Ishikawa (cell line): ENCODE measurements at regions not wholly inside any gene's neighbourhood (a gene's known extent, or its start where the extent isn't known, plus 50 kb on each side); places are given as distances from the start of the nearest gene placed in this dataset.

Source experiments
- CEBPB ChIP-seq: IDR thresholded peaks from 2 replicates; pipeline ENCODE4 v1.6.1; 2012
- CREB1 ChIP-seq: IDR thresholded peaks from 2 replicates; pipeline ENCODE4 v1.6.1; 2012; ENCODE audit warnings: low read depth
- EGR1 ChIP-seq: IDR thresholded peaks from 2 replicates; pipeline ENCODE4 v1.6.1; 2012
- EP300 ChIP-seq: IDR thresholded peaks from 2 replicates; pipeline ENCODE4 v1.6.1; 2012; ENCODE audit warnings: borderline replicate concordance
- FOXM1 ChIP-seq: IDR thresholded peaks from 2 replicates; pipeline ENCODE4 v1.6.1; 2012; ENCODE audit warnings: low read depth, borderline replicate concordance
- NFIC ChIP-seq: IDR thresholded peaks from 2 replicates; pipeline ENCODE4 v1.6.1; 2012
- RAD21 ChIP-seq: IDR thresholded peaks from 2 replicates; pipeline ENCODE4 v1.6.1; 2012; ENCODE audit warnings: low read depth
- TAF1 ChIP-seq: IDR thresholded peaks from 2 replicates; pipeline ENCODE4 v1.6.1; 2012; ENCODE audit warnings: low read depth, mild to moderate bottlenecking
- TCF12 ChIP-seq: IDR thresholded peaks from 2 replicates; pipeline ENCODE4 v1.6.1; 2012; ENCODE audit warnings: low read depth
- TEAD4 ChIP-seq: IDR thresholded peaks from 2 replicates; pipeline ENCODE4 v1.6.1; 2012
- YY1 ChIP-seq: IDR thresholded peaks from 2 replicates; pipeline ENCODE4 v1.6.1; 2012; ENCODE audit warnings: low read depth
- ZBTB7A ChIP-seq: IDR thresholded peaks from 2 replicates; pipeline ENCODE4 v1.6.1; 2012; ENCODE audit warnings: low read depth
- TF ChIP-seq, protein P1 (sequence below): IDR thresholded peaks from 2 replicates; pipeline ENCODE4 v1.6.1; 2012; ENCODE audit warnings: low read depth, mild to moderate bottlenecking
- TF ChIP-seq, protein P2 (sequence below): IDR thresholded peaks from 2 replicates; pipeline ENCODE4 v1.6.1; 2012
- TF ChIP-seq, protein P3 (sequence below): IDR thresholded peaks from 2 replicates; pipeline ENCODE4 v1.6.1; 2012

- no peak for TF ChIP-seq RAD21
- TF ChIP-seq CEBPB, result no peak
- TF ChIP-seq FOXM1, result no peak
- no peak for TF ChIP-seq NFIC
- no peak for TF ChIP-seq EP300
- TF ChIP-seq YY1, result no peak
- TF ChIP-seq TCF12, result no peak
- TF ChIP-seq, protein P1, sequence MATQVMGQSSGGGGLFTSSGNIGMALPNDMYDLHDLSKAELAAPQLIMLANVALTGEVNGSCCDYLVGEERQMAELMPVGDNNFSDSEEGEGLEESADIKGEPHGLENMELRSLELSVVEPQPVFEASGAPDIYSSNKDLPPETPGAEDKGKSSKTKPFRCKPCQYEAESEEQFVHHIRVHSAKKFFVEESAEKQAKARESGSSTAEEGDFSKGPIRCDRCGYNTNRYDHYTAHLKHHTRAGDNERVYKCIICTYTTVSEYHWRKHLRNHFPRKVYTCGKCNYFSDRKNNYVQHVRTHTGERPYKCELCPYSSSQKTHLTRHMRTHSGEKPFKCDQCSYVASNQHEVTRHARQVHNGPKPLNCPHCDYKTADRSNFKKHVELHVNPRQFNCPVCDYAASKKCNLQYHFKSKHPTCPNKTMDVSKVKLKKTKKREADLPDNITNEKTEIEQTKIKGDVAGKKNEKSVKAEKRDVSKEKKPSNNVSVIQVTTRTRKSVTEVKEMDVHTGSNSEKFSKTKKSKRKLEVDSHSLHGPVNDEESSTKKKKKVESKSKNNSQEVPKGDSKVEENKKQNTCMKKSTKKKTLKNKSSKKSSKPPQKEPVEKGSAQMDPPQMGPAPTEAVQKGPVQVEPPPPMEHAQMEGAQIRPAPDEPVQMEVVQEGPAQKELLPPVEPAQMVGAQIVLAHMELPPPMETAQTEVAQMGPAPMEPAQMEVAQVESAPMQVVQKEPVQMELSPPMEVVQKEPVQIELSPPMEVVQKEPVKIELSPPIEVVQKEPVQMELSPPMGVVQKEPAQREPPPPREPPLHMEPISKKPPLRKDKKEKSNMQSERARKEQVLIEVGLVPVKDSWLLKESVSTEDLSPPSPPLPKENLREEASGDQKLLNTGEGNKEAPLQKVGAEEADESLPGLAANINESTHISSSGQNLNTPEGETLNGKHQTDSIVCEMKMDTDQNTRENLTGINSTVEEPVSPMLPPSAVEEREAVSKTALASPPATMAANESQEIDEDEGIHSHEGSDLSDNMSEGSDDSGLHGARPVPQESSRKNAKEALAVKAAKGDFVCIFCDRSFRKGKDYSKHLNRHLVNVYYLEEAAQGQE, result no peak
- TF ChIP-seq TEAD4, result no peak
- TF ChIP-seq TAF1, result no peak
- no peak for TF ChIP-seq CREB1
Measured at GRCh38 chr15:87667643-87668042, 588.9 kb downstream of the NTRK3 start.

- TF ChIP-seq TAF1 (no peak), NFIC (no peak), CEBPB (no peak), RAD21 (no peak), TEAD4 (no peak), CREB1 (no peak), FOXM1 (no peak), YY1 (no peak), EP300 (no peak)
- TF ChIP-seq, protein P2, sequence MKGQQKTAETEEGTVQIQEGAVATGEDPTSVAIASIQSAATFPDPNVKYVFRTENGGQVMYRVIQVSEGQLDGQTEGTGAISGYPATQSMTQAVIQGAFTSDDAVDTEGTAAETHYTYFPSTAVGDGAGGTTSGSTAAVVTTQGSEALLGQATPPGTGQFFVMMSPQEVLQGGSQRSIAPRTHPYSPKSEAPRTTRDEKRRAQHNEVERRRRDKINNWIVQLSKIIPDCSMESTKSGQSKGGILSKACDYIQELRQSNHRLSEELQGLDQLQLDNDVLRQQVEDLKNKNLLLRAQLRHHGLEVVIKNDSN, result no peak
- TF ChIP-seq, protein P3, sequence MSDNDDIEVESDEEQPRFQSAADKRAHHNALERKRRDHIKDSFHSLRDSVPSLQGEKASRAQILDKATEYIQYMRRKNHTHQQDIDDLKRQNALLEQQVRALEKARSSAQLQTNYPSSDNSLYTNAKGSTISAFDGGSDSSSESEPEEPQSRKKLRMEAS, result no peak
- TF ChIP-seq, protein P1, result no peak
Measured at GRCh38 chr15:87662575-87662974, 594.0 kb downstream of the NTRK3 start.

- TF ChIP-seq ZBTB7A (no peak), TAF1 (no peak), RAD21 (no peak), NFIC (no peak)
- TF ChIP-seq, protein P2, result no peak
Measured at GRCh38 chr15:87661454-87662355, 594.8 kb downstream of the NTRK3 start.

- TF ChIP-seq EGR1 (no peak), FOXM1 (no peak), NFIC (no peak), CREB1 (no peak), TEAD4 (no peak), EP300 (no peak), CEBPB (no peak), YY1 (no peak), TAF1 (no peak), ZBTB7A (no peak), RAD21 (no peak), TCF12 (no peak)
- TF ChIP-seq, protein P3, result no peak
- TF ChIP-seq, protein P1, result no peak
- TF ChIP-seq, protein P2, result no peak
Measured at GRCh38 chr15:87660251-87661129, 596.0 kb downstream of the NTRK3 start.
